ENCODE measurements at regions not wholly inside any gene's neighbourhood (a gene's known extent, or its start where the extent isn't known, plus 50 kb on each side); places are given as distances from the start of the nearest gene placed in this dataset.

GRCh38 chr1:118323246-118323645, 138.2 kb upstream of the SPAG17 start:
- H4K20me1 ChIP-seq (ENCODE audit: insufficient read depth), result no peaks in the 10 kb centered on the region
- no peak overlapping the region for H2AFZ ChIP-seq (ENCODE audit: low read depth)
- H3K9ac ChIP-seq, result no peak overlapping the region
- no peaks in the 10 kb centered on the region for H3F3A ChIP-seq (replicated peaks; ENCODE audit: insufficient read depth)
- no peaks in the 10 kb centered on the region for H3K27me3 ChIP-seq (ENCODE audit: insufficient read depth)
- no peaks in the 10 kb centered on the region for H3K36me3 ChIP-seq (replicated peaks in 1 of 2; ENCODE audit: control insufficient read depth in 1 of 2, insufficient read depth in 2 of 2, low read length in 1 of 2)
- CTCF ChIA-PET, result no interaction called here
- H3K27ac ChIP-seq (ENCODE audit: low read depth in 2 of 2, low read length in 1 of 2), result no peak overlapping the region
- no peak overlapping the region for H3K4me2 ChIP-seq
- no peaks in the 10 kb centered on the region for H3K4me1 ChIP-seq (ENCODE audit: control insufficient read depth in 1 of 2, insufficient read depth in 2 of 2, low read depth in 1 of 2, low read length in 1 of 2)
- TF ChIP-seq YY1 (IDR thresholded peaks at IDR 0.05; ENCODE audit: low read depth) (no peak), PBX3 (IDR thresholded peaks at IDR 0.05) (no peak), USF1 (IDR thresholded peaks at IDR 0.05; ENCODE audit: borderline replicate concordance, low read depth) (no peak), MXI1 (IDR thresholded peaks at IDR 0.05; ENCODE audit: low read depth, low read length) (no peak), EP300 (IDR thresholded peaks at IDR 0.05; ENCODE audit: borderline replicate concordance in 1 of 2, low read depth in 1 of 2, low read length in 1 of 2) (no peak), TEAD4 (IDR thresholded peaks at IDR 0.05; ENCODE audit: borderline replicate concordance, insufficient read depth) (no peak), RFX5 (IDR thresholded peaks at IDR 0.05; ENCODE audit: low read length) (no peak), NFIC (IDR thresholded peaks at IDR 0.05; ENCODE audit: borderline replicate concordance) (no peak)
- POLR2A ChIA-PET, result no interaction called here
- H3K9me2 ChIP-seq, result no peaks in the 10 kb centered on the region
- WGBS (ENCODE audit: low lambda C conversion rate), result 0% methylated on average over 1 of the region's 1 CpG
- no peaks in the 10 kb centered on the region for H3K79me2 ChIP-seq (ENCODE audit: insufficient read depth)
- H3K9me3 ChIP-seq, result no peaks in the 10 kb centered on the region
- no peak overlapping the region for H3K4me3 ChIP-seq (ENCODE audit: low read depth in 2 of 2, low read length in 1 of 2)
- DNase-seq, result no peak

GRCh38 chr1:118322331-118322730, 137.3 kb upstream of the SPAG17 start:
- H3K79me2 ChIP-seq (ENCODE audit: insufficient read depth), result no peaks in the 10 kb centered on the region
- no peaks in the 10 kb centered on the region; a peak in 1 of 4 replicates for H3K4me1 ChIP-seq (ENCODE audit: control insufficient read depth in 1 of 2, insufficient read depth in 2 of 2, low read depth in 1 of 2, low read length in 1 of 2)
- H3K27ac ChIP-seq (ENCODE audit: low read depth in 2 of 2, low read length in 1 of 2), result no peak overlapping the region
- no peaks in the 10 kb centered on the region for H3K9me3 ChIP-seq
- no peaks in the 10 kb centered on the region for H4K20me1 ChIP-seq (ENCODE audit: insufficient read depth)
- POLR2A ChIA-PET, result no interaction called here
- H3K4me3 ChIP-seq (ENCODE audit: low read depth in 2 of 2, low read length in 1 of 2), result no peak overlapping the region
- TF ChIP-seq FOSL2 (IDR thresholded peaks at IDR 0.05; ENCODE audit: borderline replicate concordance, low read depth) (no peak), EP300 (IDR thresholded peaks at IDR 0.05; ENCODE audit: borderline replicate concordance in 1 of 2, low read depth in 1 of 2, low read length in 1 of 2) (no peak), GABPA (IDR thresholded peaks at IDR 0.05; ENCODE audit: low read depth) (no peak), EZH2phosphoT487 (IDR thresholded peaks at IDR 0.05; ENCODE audit: borderline replicate concordance, low read depth) (no peak), SIN3A (IDR thresholded peaks at IDR 0.05; ENCODE audit: borderline replicate concordance, low read depth, low read length) (no peak), RFX5 (IDR thresholded peaks at IDR 0.05; ENCODE audit: low read length) (no peak), JUND (IDR thresholded peaks at IDR 0.05) (no peak), MEF2A (IDR thresholded peaks at IDR 0.05; ENCODE audit: borderline replicate concordance, low read depth) (no peak), USF1 (IDR thresholded peaks at IDR 0.05; ENCODE audit: borderline replicate concordance, low read depth) (no peak), NFIC (IDR thresholded peaks at IDR 0.05; ENCODE audit: borderline replicate concordance) (no peak), USF2 (IDR thresholded peaks at IDR 0.05; ENCODE audit: borderline replicate concordance, low read depth, low read length) (no peak)
- CTCF ChIA-PET, result no interaction called here
- H3K36me3 ChIP-seq (replicated peaks in 1 of 2; ENCODE audit: control insufficient read depth in 1 of 2, insufficient read depth in 2 of 2, low read length in 1 of 2), result no peaks in the 10 kb centered on the region
- H3K27me3 ChIP-seq (ENCODE audit: insufficient read depth), result no peaks in the 10 kb centered on the region
- whole genome bisulfite sequencing (ENCODE audit: low lambda C conversion rate), result 0% methylated on average over 3 of the region's 3 CpGs
- H3K9ac ChIP-seq, result no peak overlapping the region
- no peak overlapping the region for H3K4me2 ChIP-seq
- no peaks in the 10 kb centered on the region for H3K9me2 ChIP-seq
- no peak overlapping the region for H2AFZ ChIP-seq (ENCODE audit: low read depth)
- DNase-seq, result no peak
- no peaks in the 10 kb centered on the region for H3F3A ChIP-seq (replicated peaks; ENCODE audit: insufficient read depth)

Data from SK-N-SH (cell line).